WERI-Rb-1 (cell line): ENCODE measurements at regions not wholly inside any gene's neighbourhood (a gene's known extent, or its start where the extent isn't known, plus 50 kb on each side); places are given as distances from the start of the nearest gene placed in this dataset.

Experiments used
- DNase-seq: peaks from one replicate; pipeline ENCODE4 v3.0.0-alpha.2; 2020
- H3K27ac ChIP-seq: fragments of 250-450 bp; sonication (Bioruptor Pico); 2 replicates; pipeline ENCODE4 v1.5.1; 2020; ENCODE audit warnings: mild to moderate bottlenecking, moderate library complexity
- H3K27me3 ChIP-seq: fragments of 250-450 bp; sonication (Bioruptor Pico); 2 replicates; pipeline ENCODE4 v1.5.1; 2021; ENCODE audit warnings: mild to moderate bottlenecking, low read depth, moderate library complexity; ENCODE audit not compliant: insufficient read depth, severe bottlenecking
- H3K36me3 ChIP-seq: fragments of 250-450 bp; sonication (Bioruptor Pico); 2 replicates; pipeline ENCODE4 v1.5.1; 2020; ENCODE audit warnings: mild to moderate bottlenecking, moderate library complexity
- H3K4me3 ChIP-seq: 2 replicates; pipeline ENCODE4 v1.5.1; 2011; ENCODE audit warnings: low read depth, mild to moderate bottlenecking, control low read depth, low read length
- H3K9me3 ChIP-seq: fragments of 250-450 bp; sonication (Bioruptor Pico); 2 replicates; pipeline ENCODE4 v1.5.1; 2021; ENCODE audit warnings: mild to moderate bottlenecking, moderate library complexity; ENCODE audit not compliant: severe bottlenecking
- CTCF ChIP-seq: IDR thresholded peaks from 2 replicates; pipeline ENCODE4 v1.5.1; 2011; ENCODE audit warnings: low read depth, mild to moderate bottlenecking, control low read depth, inconsistent platforms, low read length

GRCh38 chr5:158644301-158644700 lies 455.4 kb downstream of the EBF1 start:
- H3K27me3 ChIP-seq: no peaks in the 10 kb centered on the region
- H3K36me3 ChIP-seq: no peaks in the 10 kb centered on the region

GRCh38 chr5:158643840-158644239 lies 455.9 kb downstream of the EBF1 start:
- no peaks in the 10 kb centered on the region for H3K27me3 ChIP-seq
- TF ChIP-seq CTCF: no peak
- H3K27ac ChIP-seq: no peak overlapping the region
- no peak overlapping the region for H3K4me3 ChIP-seq
- H3K36me3 ChIP-seq: no peaks in the 10 kb centered on the region
- no peaks in the 10 kb centered on the region for H3K9me3 ChIP-seq
- DNase-seq: no peak

More at GRCh38 chr5:158644301-158644700, 455.4 kb downstream of the EBF1 start:
- TF ChIP-seq CTCF: no peak
- no peak for DNase-seq
- no peak overlapping the region for H3K4me3 ChIP-seq
- H3K27ac ChIP-seq: no peak overlapping the region
- H3K9me3 ChIP-seq: no peaks in the 10 kb centered on the region

GRCh38 chr5:158642879-158643278 lies 456.8 kb downstream of the EBF1 start:
- no peaks in the 10 kb centered on the region for H3K36me3 ChIP-seq
- no peak overlapping the region for H3K4me3 ChIP-seq
- DNase-seq: no peak
- no peak for TF ChIP-seq CTCF
- no peak overlapping the region for H3K27ac ChIP-seq
- no peaks in the 10 kb centered on the region for H3K27me3 ChIP-seq
- H3K9me3 ChIP-seq: no peaks in the 10 kb centered on the region

- Histone ChIP-seq H3K9me3 (no peaks in the 10 kb centered on the region), H3K27ac (no peak overlapping the region), H3K4me3 (no peak overlapping the region), H3K27me3 (no peaks in the 10 kb centered on the region), H3K36me3 (no peaks in the 10 kb centered on the region)
- no peak for TF ChIP-seq CTCF
- no peak for DNase-seq
Measured at GRCh38 chr5:158641016-158641415, 458.7 kb downstream of the EBF1 start.

- no peak for DNase-seq
- no peak for TF ChIP-seq CTCF
- H3K9me3 ChIP-seq: no peaks in the 10 kb centered on the region
Measured at GRCh38 chr5:158640593-158640980, 459.1 kb downstream of the EBF1 start.

GRCh38 chr5:158639881-158640592 lies 459.7 kb downstream of the EBF1 start:
- Histone ChIP-seq H3K9me3 (no peaks in the 10 kb centered on the region), H3K4me3 (no peak overlapping the region), H3K27ac (no peak overlapping the region), H3K27me3 (no peaks in the 10 kb centered on the region), H3K36me3 (no peaks in the 10 kb centered on the region)
- no peak for TF ChIP-seq CTCF
- no peak for DNase-seq

More at GRCh38 chr5:158640593-158640980, 459.1 kb downstream of the EBF1 start:
- no peaks in the 10 kb centered on the region for H3K27me3 ChIP-seq
- no peak overlapping the region for H3K4me3 ChIP-seq
- H3K36me3 ChIP-seq: no peaks in the 10 kb centered on the region
- no peak overlapping the region for H3K27ac ChIP-seq
